Lower lobe of right lung (tissue), 2 donors: ENCODE measurements at regions not wholly inside any gene's neighbourhood (a gene's known extent, or its start where the extent isn't known, plus 50 kb on each side); places are given as distances from the start of the nearest gene placed in this dataset.

Experiments used
- ATAC-seq, 2 donors: fragments of 200-7000 bp; cut with Tn5 transposase; one replicate each; pipeline ENCODE4 v1.9.1; 2020 to 2022; ENCODE audit warnings: mild to moderate bottlenecking in 2 of 2, moderate library complexity in 2 of 2
- DNase-seq: peaks from one replicate; pipeline ENCODE4 v3.0.0-alpha.2; 2020
- H3K27ac ChIP-seq: fragments of 200-600 bp; one replicate; pipeline ENCODE4 v1.8.0; 2022
- H3K27me3 ChIP-seq: fragments of 200-600 bp; one replicate; pipeline ENCODE4 v1.8.0; 2022; ENCODE audit warnings: low read depth
- H3K36me3 ChIP-seq: fragments of 200-600 bp; one replicate; pipeline ENCODE4 v1.8.0; 2022; ENCODE audit warnings: mild to moderate bottlenecking
- H3K4me1 ChIP-seq: fragments of 200-600 bp; one replicate; pipeline ENCODE4 v1.8.0; 2022
- H3K4me3 ChIP-seq: fragments of 200-600 bp; one replicate; pipeline ENCODE4 v1.8.0; 2022; ENCODE audit warnings: mild to moderate bottlenecking
- H3K9me3 ChIP-seq: fragments of 200-600 bp; one replicate; pipeline ENCODE4 v1.8.0; 2022
- CTCF ChIP-seq: fragments of 200-600 bp; IDR thresholded peaks from one replicate; pipeline ENCODE4 v1.8.0; 2022; ENCODE audit warnings: antibody characterized with exemption, mild to moderate bottlenecking
- intact Hi-C: fragments of 100-400 bp; cut with DNase I; formaldehyde crosslinking; loops from one replicate; pipeline ENCODE4 v1.11.0; 2022
- donor health status: DM: no; HTN: yes; CAD: no; lungs with severe emphysema.

- Histone ChIP-seq H3K27ac (no peak overlapping the region), H3K4me3 (no peak overlapping the region), H3K36me3 (no peaks in the 10 kb centered on the region), H3K27me3 (no peaks in the 10 kb centered on the region), H3K9me3 (no peaks in the 10 kb centered on the region), H3K4me1 (no peaks in the 10 kb centered on the region)
- intact Hi-C loops = no loop called here
- no peak for DNase-seq
- no peak for ATAC-seq
- TF ChIP-seq CTCF = no peak
These were observed 828.5 kb upstream of the NECTIN3 start for GRCh38 chr3:110243081-110243480.

- Histone ChIP-seq H3K4me1 (no peaks in the 10 kb centered on the region), H3K27ac (no peak overlapping the region), H3K27me3 (no peaks in the 10 kb centered on the region), H3K36me3 (no peaks in the 10 kb centered on the region), H3K4me3 (no peak overlapping the region), H3K9me3 (no peaks in the 10 kb centered on the region)
- intact Hi-C loops = no loop called here
- TF ChIP-seq CTCF = no peak
- DNase-seq = no peak
- no peak for ATAC-seq
These were observed 824.7 kb upstream of the NECTIN3 start for GRCh38 chr3:110246796-110247376.

GRCh38 chr3:110248666-110249065, 823.0 kb upstream of the NECTIN3 start:
- TF ChIP-seq CTCF = no peak
- no peaks in the 10 kb centered on the region for H3K4me1 ChIP-seq
- no peak overlapping the region for H3K27ac ChIP-seq
- no peak overlapping the region for H3K4me3 ChIP-seq
- H3K36me3 ChIP-seq = no peaks in the 10 kb centered on the region
- H3K9me3 ChIP-seq = no peaks in the 10 kb centered on the region
- H3K27me3 ChIP-seq = no peaks in the 10 kb centered on the region
- DNase-seq (no peak), ATAC-seq (no peak)
- intact Hi-C loops = no loop called here

- Histone ChIP-seq H3K27ac (no peak overlapping the region), H3K36me3 (no peaks in the 10 kb centered on the region), H3K9me3 (no peaks in the 10 kb centered on the region), H3K4me3 (no peak overlapping the region), H3K27me3 (no peaks in the 10 kb centered on the region), H3K4me1 (no peaks in the 10 kb centered on the region)
- ATAC-seq = no peak
- TF ChIP-seq CTCF = no peak
- no peak for DNase-seq
- intact Hi-C loops = no loop called here
These were observed 817.8 kb upstream of the NECTIN3 start for GRCh38 chr3:110253794-110254193.

- no peaks in the 10 kb centered on the region for H3K9me3 ChIP-seq
- H3K4me1 ChIP-seq = no peaks in the 10 kb centered on the region
- DNase-seq (no peak), ATAC-seq (no peak)
- intact Hi-C loops = no loop called here
- no peak for TF ChIP-seq CTCF
- no peak overlapping the region for H3K27ac ChIP-seq
- no peak overlapping the region for H3K4me3 ChIP-seq
- H3K27me3 ChIP-seq = no peaks in the 10 kb centered on the region
- H3K36me3 ChIP-seq = no peaks in the 10 kb centered on the region
These were observed 817.0 kb upstream of the NECTIN3 start for GRCh38 chr3:110254591-110254990.

- Histone ChIP-seq H3K27ac (no peak overlapping the region), H3K4me1 (no peaks in the 10 kb centered on the region), H3K27me3 (no peaks in the 10 kb centered on the region), H3K4me3 (no peak overlapping the region), H3K9me3 (no peaks in the 10 kb centered on the region), H3K36me3 (no peaks in the 10 kb centered on the region)
- intact Hi-C loops = no loop called here
- ATAC-seq = no peak
- no peak for TF ChIP-seq CTCF
- DNase-seq = no peak
These were observed 810.5 kb upstream of the NECTIN3 start for GRCh38 chr3:110261141-110261540.
